Stimulated activated CD4-positive, alpha-beta T cell treated with anti-CD3 and anti-CD28 coated beads, Interleukin-2, amount 100 ng/mL, for 48 hours (primary cell): ENCODE measurements at regions not wholly inside any gene's neighbourhood (a gene's known extent, or its start where the extent isn't known, plus 50 kb on each side); places are given as distances from the start of the nearest gene placed in this dataset.

Source experiments
- DNase-seq, 2 donors: peaks; one replicate each; pipeline ENCODE4 v3.0.0-alpha.2; 2020

GRCh38 chr4:57291911-57292310 is 181.7 kb upstream of the IGFBP7 start:
- DNase-seq = no peak

- DNase-seq = no peak
Observed at GRCh38 chr4:57287687-57288604, 177.8 kb upstream of the IGFBP7 start.

- no peak for DNase-seq
Observed at GRCh38 chr4:57282933-57283310, 172.7 kb upstream of the IGFBP7 start.

GRCh38 chr4:57280481-57280880 is 170.3 kb upstream of the IGFBP7 start:
- no peak for DNase-seq

- no peak for DNase-seq
Observed at GRCh38 chr4:57278780-57279179, 168.6 kb upstream of the IGFBP7 start.

GRCh38 chr4:57274082-57274481 is 163.9 kb upstream of the IGFBP7 start:
- no peak for DNase-seq

- no peak for DNase-seq
Observed at GRCh38 chr4:57270346-57270745, 160.2 kb upstream of the IGFBP7 start.

- no peak for DNase-seq
Observed at GRCh38 chr4:57265831-57266582, 155.8 kb upstream of the IGFBP7 start.

- DNase-seq = no peak
Observed at GRCh38 chr4:57254754-57255153, 144.6 kb upstream of the IGFBP7 start.

GRCh38 chr4:57249083-57249482 is 138.9 kb upstream of the IGFBP7 start:
- no peak for DNase-seq

GRCh38 chr4:57243076-57243475 is 132.9 kb upstream of the IGFBP7 start:
- DNase-seq = no peak

- no peak for DNase-seq
Observed at GRCh38 chr4:57234252-57234775, 124.1 kb upstream of the IGFBP7 start.

- no peak for DNase-seq
Observed at GRCh38 chr4:57233386-57233785, 123.2 kb upstream of the IGFBP7 start.

GRCh38 chr4:57231781-57232180 is 121.6 kb upstream of the IGFBP7 start:
- no peak for DNase-seq

- no peak for DNase-seq
Observed at GRCh38 chr4:57220734-57221133, 110.5 kb upstream of the IGFBP7 start.

GRCh38 chr4:57220172-57220571 is 110.0 kb upstream of the IGFBP7 start:
- no peak for DNase-seq

- no peak for DNase-seq
Observed at GRCh38 chr4:57219431-57219830, 109.2 kb upstream of the IGFBP7 start.

- DNase-seq = no peak
Observed at GRCh38 chr4:57214654-57215411, 104.6 kb upstream of the IGFBP7 start.

- no peak for DNase-seq
Observed at GRCh38 chr4:57211131-57211530, 100.9 kb upstream of the IGFBP7 start.

GRCh38 chr4:57206172-57206571 is 96.0 kb upstream of the IGFBP7 start:
- no peak for DNase-seq

GRCh38 chr4:57205580-57205979 is 95.4 kb upstream of the IGFBP7 start:
- no peak for DNase-seq

GRCh38 chr4:57200799-57201327 is 90.7 kb upstream of the IGFBP7 start:
- no peak for DNase-seq

GRCh38 chr4:57199267-57199666 is 89.1 kb upstream of the IGFBP7 start:
- DNase-seq = no peak
